ENCODE measurements at regions not wholly inside any gene's neighbourhood (a gene's known extent, or its start where the extent isn't known, plus 50 kb on each side); places are given as distances from the start of the nearest gene placed in this dataset.
"Not testable (repeated sequence)": the region's sequence is repeated elsewhere in the genome, so short reads cannot be mapped to it uniquely, and the experiment has no call there.

- no peak for DNase-seq
Measured at GRCh38 chr5:159504106-159504856, 174.0 kb upstream of the IL12B start.

- DNase-seq, result no peak
Measured at GRCh38 chr5:159504857-159505304, 174.6 kb upstream of the IL12B start.

GRCh38 chr5:159507055-159507454 is 176.8 kb upstream of the IL12B start:
- no peak for DNase-seq

- DNase-seq, result no peak
Measured at GRCh38 chr5:159507661-159508060, 177.4 kb upstream of the IL12B start.

- DNase-seq, result no peak
Measured at GRCh38 chr5:159508344-159508743, 178.1 kb upstream of the IL12B start.

GRCh38 chr5:159509002-159509660 is 178.8 kb upstream of the IL12B start:
- DNase-seq, result no peak

- DNase-seq, result no peak
Measured at GRCh38 chr5:159510282-159510681, 180.0 kb upstream of the IL12B start.

- DNase-seq, result no peak
Measured at GRCh38 chr5:159511570-159511969, 181.3 kb upstream of the IL12B start.

- DNase-seq, result no peak
Measured at GRCh38 chr5:159512064-159512463, 181.8 kb upstream of the IL12B start.

- DNase-seq, result no peak
Measured at GRCh38 chr5:159514229-159514810, 184.0 kb upstream of the IL12B start.

GRCh38 chr5:159515197-159515596 is 184.9 kb upstream of the IL12B start:
- no peak for DNase-seq

GRCh38 chr5:159515909-159516415 is 185.7 kb upstream of the IL12B start:
- DNase-seq, result no peak

- DNase-seq, result no peak
Measured at GRCh38 chr5:159518371-159518770, 188.1 kb upstream of the IL12B start.

- no peak for DNase-seq
Measured at GRCh38 chr5:159519365-159519764, 189.1 kb upstream of the IL12B start.

- DNase-seq, result no peak
Measured at GRCh38 chr5:159522841-159523240, 192.6 kb upstream of the IL12B start.

GRCh38 chr5:159524279-159524678 is 194.0 kb upstream of the IL12B start:
- not testable (repeated sequence) for DNase-seq

- DNase-seq, result no peak
Measured at GRCh38 chr5:159525117-159525516, 194.8 kb upstream of the IL12B start.

- no peak for DNase-seq
Measured at GRCh38 chr5:159527546-159528254, 197.4 kb upstream of the IL12B start.

- no peak for DNase-seq
Measured at GRCh38 chr5:159531554-159532105, 201.3 kb upstream of the IL12B start.

GRCh38 chr5:159533197-159533596 is 202.9 kb upstream of the IL12B start:
- DNase-seq, result no peak

- no peak for DNase-seq
Measured at GRCh38 chr5:159536166-159536565, 205.9 kb upstream of the IL12B start.

GRCh38 chr5:159536646-159537045 is 206.4 kb upstream of the IL12B start:
- DNase-seq, result no peak

- no peak for DNase-seq
Measured at GRCh38 chr5:159539678-159540077, 209.4 kb upstream of the IL12B start.
